Fibroblast of pulmonary artery (primary cell): ENCODE measurements at regions not wholly inside any gene's neighbourhood (a gene's known extent, or its start where the extent isn't known, plus 50 kb on each side); places are given as distances from the start of the nearest gene placed in this dataset.

Experiments used
- DNase-seq: peaks from one replicate; pipeline ENCODE4 v3.0.0-alpha.2; 2010; ENCODE audit warnings: low read depth
- H3K4me3 ChIP-seq: replicated peaks from 2 replicates; pipeline ENCODE4 v1.5.1; 2011; ENCODE audit warnings: low read depth, mild to moderate bottlenecking, control low read depth, low read length, moderate library complexity
- TF ChIP-seq, protein P1 (sequence below): IDR thresholded peaks from 2 replicates; pipeline ENCODE4 v1.5.1; 2011; ENCODE audit warnings: mild to moderate bottlenecking, control low read depth, low read length, inconsistent platforms; ENCODE audit errors: missing control alignments

DNA sequence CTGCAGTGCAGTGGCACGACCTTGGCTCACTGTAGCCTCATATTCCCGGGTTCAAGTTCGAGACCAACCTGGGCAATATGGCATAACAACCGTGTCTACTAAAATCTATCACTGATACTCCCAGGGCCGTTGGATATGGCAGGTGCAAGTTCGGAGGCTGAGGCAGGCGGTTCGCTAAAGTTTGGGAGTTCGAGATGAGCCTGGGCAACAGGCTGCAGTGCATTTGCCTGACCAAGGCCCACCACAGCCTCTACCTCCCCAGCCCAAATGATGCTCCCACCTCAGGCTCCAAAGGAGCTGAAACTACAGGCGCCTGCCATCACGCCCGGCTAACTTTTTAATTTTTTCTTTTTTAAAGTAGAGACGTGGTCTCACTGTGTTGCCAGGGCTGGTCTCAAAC is 177.1 kb upstream of the ALG10B start:
- TF ChIP-seq, protein P1, sequence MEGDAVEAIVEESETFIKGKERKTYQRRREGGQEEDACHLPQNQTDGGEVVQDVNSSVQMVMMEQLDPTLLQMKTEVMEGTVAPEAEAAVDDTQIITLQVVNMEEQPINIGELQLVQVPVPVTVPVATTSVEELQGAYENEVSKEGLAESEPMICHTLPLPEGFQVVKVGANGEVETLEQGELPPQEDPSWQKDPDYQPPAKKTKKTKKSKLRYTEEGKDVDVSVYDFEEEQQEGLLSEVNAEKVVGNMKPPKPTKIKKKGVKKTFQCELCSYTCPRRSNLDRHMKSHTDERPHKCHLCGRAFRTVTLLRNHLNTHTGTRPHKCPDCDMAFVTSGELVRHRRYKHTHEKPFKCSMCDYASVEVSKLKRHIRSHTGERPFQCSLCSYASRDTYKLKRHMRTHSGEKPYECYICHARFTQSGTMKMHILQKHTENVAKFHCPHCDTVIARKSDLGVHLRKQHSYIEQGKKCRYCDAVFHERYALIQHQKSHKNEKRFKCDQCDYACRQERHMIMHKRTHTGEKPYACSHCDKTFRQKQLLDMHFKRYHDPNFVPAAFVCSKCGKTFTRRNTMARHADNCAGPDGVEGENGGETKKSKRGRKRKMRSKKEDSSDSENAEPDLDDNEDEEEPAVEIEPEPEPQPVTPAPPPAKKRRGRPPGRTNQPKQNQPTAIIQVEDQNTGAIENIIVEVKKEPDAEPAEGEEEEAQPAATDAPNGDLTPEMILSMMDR = no peak
- no peak overlapping the region for H3K4me3 ChIP-seq
- DNase-seq = no peak

DNA sequence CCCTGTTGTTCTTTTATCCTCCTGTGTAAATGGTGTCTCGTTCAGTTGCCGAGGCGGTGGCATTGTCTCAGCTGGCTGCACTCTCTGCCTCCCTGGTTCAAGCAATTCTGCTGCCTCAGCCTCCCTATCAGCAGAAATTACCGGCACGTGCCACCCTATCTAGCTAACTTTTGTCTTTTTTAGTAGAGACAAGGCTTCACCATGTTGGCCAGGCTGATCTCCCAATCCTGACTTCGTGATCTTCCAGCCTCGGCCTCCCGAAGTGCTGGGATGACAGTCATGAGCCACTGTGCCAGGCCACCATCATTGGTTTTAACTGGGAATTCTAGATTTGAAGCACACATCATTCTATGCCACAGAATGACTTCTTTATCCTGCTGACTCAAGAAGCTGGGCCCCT is 175.3 kb upstream of the ALG10B start:
- TF ChIP-seq, protein P1 = no peak
- no peak overlapping the region for H3K4me3 ChIP-seq
- no peak for DNase-seq

DNA sequence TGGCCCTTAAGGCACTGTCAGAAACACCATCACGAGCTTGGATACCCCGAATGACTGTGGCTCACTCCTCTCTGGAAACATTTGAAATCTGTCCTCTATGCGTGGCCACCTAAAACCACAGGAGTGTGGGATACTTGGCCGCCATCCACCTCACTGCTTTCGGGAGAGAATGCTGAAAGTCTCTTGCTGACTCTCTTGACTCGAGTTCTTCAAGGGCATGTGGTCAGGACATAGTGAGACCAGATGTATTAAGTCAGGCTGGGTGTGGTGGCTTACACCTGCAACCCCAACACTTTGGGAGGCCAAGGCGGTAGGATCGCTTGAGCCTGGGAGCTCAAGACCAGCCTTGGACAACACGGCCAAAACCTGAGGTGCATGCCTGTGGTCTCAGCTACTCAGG is 174.7 kb upstream of the ALG10B start:
- no peak for DNase-seq
- TF ChIP-seq, protein P1 = no peak
- no peak overlapping the region for H3K4me3 ChIP-seq

DNA sequence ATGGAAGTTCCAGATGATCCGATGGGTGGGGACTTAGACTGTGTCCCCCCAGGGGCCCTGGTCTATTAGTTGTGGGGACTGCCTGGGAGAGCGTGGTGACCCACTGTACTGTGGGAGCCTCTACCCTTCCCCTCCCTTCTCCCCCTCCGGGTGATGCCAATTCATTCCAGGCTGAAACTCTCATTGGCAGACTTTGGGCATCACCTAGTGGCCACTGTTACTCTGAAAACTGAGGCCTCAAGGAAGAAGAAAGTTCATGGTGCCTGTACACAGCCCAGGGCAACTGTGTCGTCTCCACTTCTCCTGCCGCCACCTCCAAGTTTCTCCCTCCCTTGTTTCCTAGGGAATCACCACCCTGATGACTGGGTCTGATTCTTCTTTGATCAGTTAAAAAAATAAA is 173.6 kb upstream of the ALG10B start:
- no peak for DNase-seq
- TF ChIP-seq, protein P1 = no peak
- no peak overlapping the region for H3K4me3 ChIP-seq

DNA sequence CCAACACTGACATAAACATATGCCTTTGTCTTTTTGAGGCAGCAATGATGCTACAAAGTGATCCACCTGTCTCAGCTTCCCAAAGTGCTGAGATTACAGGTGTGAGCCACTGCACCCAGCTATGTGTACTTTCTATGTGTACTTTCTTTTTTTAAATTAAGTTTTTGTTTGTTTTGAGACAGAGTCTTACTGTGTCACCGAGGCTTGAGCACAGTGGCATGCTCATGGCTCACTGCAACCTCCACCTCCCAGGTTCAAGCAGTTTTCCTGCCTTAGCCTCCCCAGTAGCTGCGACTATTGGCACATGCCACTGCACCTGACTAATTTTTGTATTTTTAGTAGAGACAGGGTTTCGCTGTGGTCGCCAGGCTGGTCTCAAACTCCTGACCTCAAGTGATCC is 172.5 kb upstream of the ALG10B start:
- TF ChIP-seq, protein P1 = no peak
- no peak for DNase-seq
- no peak overlapping the region for H3K4me3 ChIP-seq

DNA sequence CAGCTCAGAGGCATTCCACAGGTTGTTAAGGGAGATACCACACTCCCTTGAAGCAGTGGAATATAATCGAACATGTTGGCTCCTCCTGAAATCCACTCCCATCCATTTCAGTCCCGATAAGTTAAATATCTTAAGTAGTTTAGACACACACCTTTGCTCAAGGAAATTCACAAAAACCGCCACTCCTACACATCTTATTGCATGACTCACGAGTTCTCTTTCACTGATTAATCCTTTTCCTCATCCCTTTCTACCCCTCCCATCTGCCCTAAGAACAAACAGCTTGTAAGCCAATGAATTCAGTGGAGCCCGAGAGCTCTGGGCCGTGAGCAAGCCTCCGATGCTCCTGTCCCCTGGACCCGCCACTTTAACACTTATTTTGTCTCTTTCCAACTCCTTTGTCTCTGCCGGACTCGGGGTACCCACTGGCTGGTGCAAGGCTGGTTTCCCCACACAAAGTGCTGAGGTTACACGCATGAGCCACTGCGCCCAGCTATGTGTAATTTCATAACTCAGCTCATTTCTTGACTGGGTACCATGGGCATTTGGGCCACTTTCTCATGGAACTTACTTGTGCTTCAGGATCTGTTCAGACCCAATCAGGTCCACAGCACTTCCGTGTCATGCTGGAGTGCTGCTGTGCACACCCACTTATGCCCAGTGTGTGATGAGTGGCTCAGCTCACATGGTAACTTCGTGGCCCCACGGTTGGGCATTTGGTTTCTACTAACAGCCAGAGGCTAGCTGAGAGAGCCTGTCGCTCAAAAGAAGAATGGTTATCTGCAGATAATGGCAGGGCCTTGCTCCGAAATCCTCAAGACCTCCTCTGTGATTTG is 171.8 kb upstream of the ALG10B start:
- no peak for DNase-seq
- TF ChIP-seq, protein P1 = no peak
- H3K4me3 ChIP-seq = no peak overlapping the region
